Dedifferentiated amniotic fluid mesenchymal stem cell (primary cell): ENCODE measurements at regions not wholly inside any gene's neighbourhood (a gene's known extent, or its start where the extent isn't known, plus 50 kb on each side); places are given as distances from the start of the nearest gene placed in this dataset.
"Not testable (repeated sequence)": the region's sequence is repeated elsewhere in the genome, so short reads cannot be mapped to it uniquely, and the experiment has no call there.

Source experiments
- DNase-seq: peaks from one replicate; pipeline ENCODE4 v3.0.0-alpha.2; 2016; ENCODE audit errors: extremely low spot score

GRCh38 chr9:113665064-113665463, 201.5 kb downstream of the RGS3 start:
- no peak for DNase-seq

GRCh38 chr9:113665756-113666155, 202.2 kb downstream of the RGS3 start:
- DNase-seq = no peak

GRCh38 chr9:113668061-113668460, 204.5 kb downstream of the RGS3 start:
- DNase-seq = peak; percentile 32

- DNase-seq = no peak
Observed at GRCh38 chr9:113669522-113670115, 206.1 kb downstream of the RGS3 start.

GRCh38 chr9:113673726-113674125, 202.4 kb upstream of the ZNF618 start:
- DNase-seq = no peak

- DNase-seq = no peak
Observed at GRCh38 chr9:113674436-113674835, 201.7 kb upstream of the ZNF618 start.

GRCh38 chr9:113675475-113675941, 200.6 kb upstream of the ZNF618 start:
- DNase-seq = peak; percentile 82

- DNase-seq = no peak
Observed at GRCh38 chr9:113677057-113677456, 199.1 kb upstream of the ZNF618 start.

GRCh38 chr9:113677569-113677968, 198.5 kb upstream of the ZNF618 start:
- no peak for DNase-seq

GRCh38 chr9:113678119-113678858, 197.8 kb upstream of the ZNF618 start:
- DNase-seq = no peak

GRCh38 chr9:113678859-113679256, 197.3 kb upstream of the ZNF618 start:
- no peak for DNase-seq

- peak; percentile 75 for DNase-seq
Observed at GRCh38 chr9:113682297-113682771, 193.8 kb upstream of the ZNF618 start.

- DNase-seq = not testable (repeated sequence)
Observed at GRCh38 chr9:113685636-113686035, 190.5 kb upstream of the ZNF618 start.

- no peak for DNase-seq
Observed at GRCh38 chr9:113687107-113687679, 188.9 kb upstream of the ZNF618 start.

GRCh38 chr9:113687680-113688371, 188.3 kb upstream of the ZNF618 start:
- DNase-seq = no peak

- DNase-seq = no peak
Observed at GRCh38 chr9:113690055-113690740, 185.9 kb upstream of the ZNF618 start.

GRCh38 chr9:113692256-113692655, 183.9 kb upstream of the ZNF618 start:
- no peak for DNase-seq

GRCh38 chr9:113694912-113695311, 181.2 kb upstream of the ZNF618 start:
- no peak for DNase-seq

- no peak for DNase-seq
Observed at GRCh38 chr9:113695440-113695851, 180.7 kb upstream of the ZNF618 start.

GRCh38 chr9:113695901-113696300, 180.2 kb upstream of the ZNF618 start:
- DNase-seq = no peak
